ENCODE measurements at regions not wholly inside any gene's neighbourhood (a gene's known extent, or its start where the extent isn't known, plus 50 kb on each side); places are given as distances from the start of the nearest gene placed in this dataset.

DNA sequence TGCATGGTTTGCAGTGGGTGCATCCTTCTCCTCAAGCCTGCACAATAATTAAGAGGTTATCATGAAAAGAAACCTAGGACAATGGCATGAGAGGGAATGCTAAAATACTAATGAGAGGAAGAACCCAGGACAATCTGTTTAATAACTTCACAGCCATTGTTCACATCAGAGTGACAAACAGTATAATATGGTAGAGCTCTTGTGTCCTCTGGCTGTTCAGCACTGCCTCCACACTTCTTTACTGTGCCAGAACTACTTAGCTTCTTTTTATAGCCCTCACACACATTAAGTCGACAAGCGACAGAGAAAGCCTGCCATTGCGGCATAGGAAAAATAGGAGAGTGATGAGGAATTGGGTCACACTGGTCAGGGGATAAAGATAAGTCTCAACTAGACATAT lies 65.0 kb upstream of the MEIS2 start:
- DNase-seq (ENCODE audit: low read depth) = no peak
- H3K4me3 ChIP-seq (ENCODE audit: low read depth, low read length) = no peak overlapping the region

DNA sequence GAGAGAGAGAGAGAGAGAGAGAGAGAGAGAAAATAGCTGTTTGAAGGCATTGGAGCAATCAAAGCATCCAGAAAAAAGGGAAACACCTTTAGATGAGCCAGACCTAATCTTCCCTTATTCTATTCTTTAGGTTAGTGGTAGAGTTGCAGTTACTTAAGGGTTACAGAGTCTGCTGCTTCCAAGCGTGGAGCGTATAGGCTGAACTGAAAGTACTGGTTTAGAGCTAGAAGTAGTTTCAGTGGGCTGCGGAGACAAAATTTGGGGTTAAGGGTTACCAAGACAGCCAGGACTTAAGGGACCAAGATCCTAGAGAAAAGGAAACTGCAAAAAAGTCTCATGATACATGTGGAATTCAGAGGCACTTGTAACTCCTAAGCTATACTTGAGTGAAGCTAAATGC lies 66.1 kb upstream of the MEIS2 start:
- H3K4me3 ChIP-seq (ENCODE audit: low read depth, low read length) = no peak overlapping the region
- no peak for DNase-seq (ENCODE audit: low read depth)

DNA sequence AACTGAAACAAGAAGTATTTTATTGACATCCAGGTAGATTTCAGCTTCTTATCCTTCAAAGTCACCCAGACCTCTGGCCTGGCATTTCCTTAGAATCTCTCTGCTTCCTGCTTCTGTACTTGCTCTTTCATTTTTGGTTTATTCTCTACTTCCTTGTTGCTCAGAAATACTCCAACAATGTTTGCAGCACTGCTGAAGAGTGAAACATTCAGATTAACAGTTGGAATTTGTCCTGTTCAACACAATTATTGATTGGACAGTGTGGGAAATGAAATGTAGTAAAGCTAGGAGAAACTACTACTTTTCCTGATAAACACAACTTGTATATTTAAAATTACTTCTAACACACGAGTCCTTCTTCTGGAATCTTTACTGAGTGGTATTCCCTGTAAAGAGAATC lies 81.0 kb upstream of the MEIS2 start:
- DNase-seq (ENCODE audit: low read depth) = no peak
- no peak overlapping the region for H3K4me3 ChIP-seq (ENCODE audit: low read depth, low read length)

DNA sequence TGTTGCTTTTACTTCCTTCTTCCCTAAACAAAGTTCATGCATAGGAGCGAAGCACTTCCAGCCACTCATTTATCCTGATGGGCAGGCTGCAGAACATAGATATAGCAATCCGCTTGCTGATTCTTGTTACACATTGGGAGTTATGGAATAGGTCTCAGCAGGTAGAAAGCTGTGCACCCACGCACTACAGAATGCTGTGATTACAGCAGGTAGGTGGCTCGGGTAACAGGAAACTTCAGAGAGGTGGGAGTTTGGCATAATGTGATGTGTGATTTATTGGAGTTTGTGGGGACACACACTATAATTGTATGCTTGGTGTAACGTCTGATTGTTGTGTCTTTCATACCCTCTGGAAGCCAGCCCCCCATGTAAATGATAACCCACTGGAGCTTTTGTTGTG lies 99.2 kb upstream of the MEIS2 start:
- DNase-seq (ENCODE audit: low read depth) = no peak
- no peak overlapping the region for H3K4me3 ChIP-seq (ENCODE audit: low read depth, low read length)

DNA sequence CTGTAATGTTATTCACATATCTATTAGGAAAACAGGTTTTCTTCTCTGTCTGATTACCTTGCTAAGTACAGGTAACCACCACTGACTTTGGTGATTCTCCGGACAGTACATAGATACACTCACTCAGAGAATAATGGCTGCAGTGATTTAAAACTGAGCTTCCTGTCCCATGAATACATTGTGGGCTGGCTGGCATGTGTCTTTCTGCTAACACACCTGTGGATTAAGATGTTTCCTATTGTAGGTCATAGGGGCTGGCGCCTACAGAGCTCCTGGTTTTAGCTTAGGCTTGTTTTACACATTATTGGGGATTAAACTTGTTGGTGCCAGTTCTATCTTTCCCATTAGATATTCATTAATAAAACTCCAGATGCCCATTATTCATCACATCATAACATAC lies 102.7 kb upstream of the MEIS2 start:
- H3K4me3 ChIP-seq (ENCODE audit: low read depth, low read length) = no peak overlapping the region
- DNase-seq (ENCODE audit: low read depth) = no peak

DNA sequence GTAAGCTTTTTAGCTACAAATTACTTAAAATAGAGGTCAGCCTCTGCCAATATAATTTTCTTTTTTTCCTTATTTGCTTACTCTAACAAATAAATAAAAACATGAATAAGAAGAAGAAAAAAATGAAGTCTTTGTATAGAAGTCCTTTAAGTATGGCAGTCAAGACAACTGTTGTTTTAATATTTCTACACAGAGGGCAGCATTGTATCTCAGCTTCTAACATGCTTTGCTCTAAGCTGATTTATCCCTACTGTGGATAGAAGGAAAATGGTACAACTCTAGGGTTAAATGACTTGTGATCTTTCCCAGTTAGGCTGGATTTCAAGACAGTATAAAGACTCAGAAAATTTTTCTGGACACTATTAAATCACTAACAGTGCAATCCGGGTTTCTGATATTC lies 104.3 kb upstream of the MEIS2 start:
- H3K4me3 ChIP-seq (ENCODE audit: low read depth, low read length) = no peak overlapping the region
- no peak for DNase-seq (ENCODE audit: low read depth)

DNA sequence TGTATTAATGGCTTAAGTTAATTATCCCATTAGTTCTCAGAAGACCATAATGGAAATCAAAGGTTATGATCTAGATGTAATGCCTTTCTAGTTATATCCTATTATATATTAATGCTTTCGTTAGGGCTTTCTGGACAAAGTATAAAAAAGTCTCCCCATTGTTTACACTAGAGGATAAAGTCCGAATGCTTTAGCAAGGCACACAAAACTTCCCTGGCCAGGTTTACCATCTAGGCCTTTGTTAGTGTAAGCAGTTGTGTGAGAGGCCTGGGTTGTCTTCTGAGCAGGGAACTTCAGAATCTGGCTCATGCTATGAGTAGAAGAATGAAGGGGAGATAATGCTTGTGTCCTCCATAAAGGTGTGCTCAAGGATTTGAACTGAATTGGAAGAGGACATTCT lies 106.3 kb upstream of the MEIS2 start:
- no peak overlapping the region for H3K4me3 ChIP-seq (ENCODE audit: low read depth, low read length)
- DNase-seq (ENCODE audit: low read depth) = no peak

DNA sequence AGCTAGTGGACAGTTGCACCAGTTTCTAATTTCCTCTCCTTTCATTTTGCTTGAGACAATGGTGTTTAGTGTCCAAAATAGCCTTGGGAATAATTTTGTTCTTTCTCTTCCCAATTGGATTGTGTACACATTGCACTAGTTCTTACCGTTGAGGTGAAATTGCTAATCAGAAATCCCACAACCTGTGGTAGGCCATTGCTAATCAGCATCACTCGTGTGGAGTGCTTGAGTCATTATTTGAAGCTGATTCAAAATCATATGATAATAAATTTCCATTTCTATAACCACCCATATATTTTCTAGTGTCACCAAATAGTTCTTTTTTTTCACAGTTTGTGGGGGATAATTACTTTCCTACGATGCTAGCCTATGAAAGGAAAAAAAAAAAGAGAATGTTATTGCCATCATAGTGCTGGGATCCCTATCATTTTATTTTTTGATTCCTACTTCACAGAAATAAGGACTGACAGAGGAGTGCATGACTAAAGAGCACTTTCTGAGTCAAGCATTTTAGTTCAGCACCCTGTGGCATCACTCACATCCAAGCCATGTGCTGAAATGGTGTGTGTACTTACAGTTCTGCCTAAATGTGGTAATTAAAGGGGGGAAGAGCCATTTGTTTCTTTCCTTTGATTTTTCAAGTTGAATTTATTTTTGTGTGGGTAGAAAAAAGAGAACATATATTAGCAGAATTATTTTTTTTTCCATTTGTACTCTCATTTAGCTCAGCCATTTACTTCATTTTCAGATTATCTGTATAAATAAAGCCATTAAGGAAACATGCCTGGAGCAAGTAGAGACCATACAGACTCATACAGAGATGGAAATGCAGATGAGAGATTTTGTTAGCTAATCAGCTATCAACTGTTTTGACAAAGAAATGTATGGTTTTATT lies 108.0 kb upstream of the MEIS2 start:
- no peak for DNase-seq (ENCODE audit: low read depth)
- no peak overlapping the region for H3K4me3 ChIP-seq (ENCODE audit: low read depth, low read length)

DNA sequence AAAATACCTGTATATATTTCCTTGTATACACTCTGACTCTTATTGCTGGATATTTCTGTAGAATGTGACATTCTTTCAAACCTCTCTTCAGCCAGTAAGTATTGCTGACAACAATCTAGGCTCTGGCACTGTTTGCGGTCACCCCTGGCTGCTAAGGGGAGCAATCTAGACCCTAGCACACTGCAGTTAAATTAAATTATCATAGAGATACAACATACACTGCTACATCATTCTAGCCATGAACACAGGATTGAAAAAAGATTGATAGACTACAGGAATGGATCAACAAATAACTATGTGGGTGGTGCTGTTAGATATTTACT lies 108.7 kb upstream of the MEIS2 start:
- DNase-seq (ENCODE audit: low read depth) = no peak
- H3K4me3 ChIP-seq (ENCODE audit: low read depth, low read length) = no peak overlapping the region

DNA sequence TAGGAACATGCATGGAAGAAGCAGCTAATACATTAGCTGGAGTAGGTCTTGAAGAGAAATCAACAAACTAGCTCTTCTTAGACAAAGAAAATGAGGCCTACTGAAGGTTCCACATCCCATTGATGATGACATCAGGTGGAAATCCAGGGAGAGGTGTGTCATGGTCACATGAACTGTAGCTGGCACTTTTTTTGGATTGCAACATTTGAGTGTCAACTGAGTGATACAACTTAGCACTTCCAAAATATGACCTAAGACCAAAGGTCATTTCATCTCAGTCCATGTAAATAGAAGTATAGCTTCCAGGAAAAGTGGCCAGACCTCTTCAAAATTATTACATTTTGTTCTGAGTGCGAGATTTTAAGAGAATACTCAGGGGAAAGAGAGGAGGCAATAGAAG lies 117.2 kb upstream of the MEIS2 start:
- no peak overlapping the region for H3K4me3 ChIP-seq (ENCODE audit: low read depth, low read length)
- no peak for DNase-seq (ENCODE audit: low read depth)

DNA sequence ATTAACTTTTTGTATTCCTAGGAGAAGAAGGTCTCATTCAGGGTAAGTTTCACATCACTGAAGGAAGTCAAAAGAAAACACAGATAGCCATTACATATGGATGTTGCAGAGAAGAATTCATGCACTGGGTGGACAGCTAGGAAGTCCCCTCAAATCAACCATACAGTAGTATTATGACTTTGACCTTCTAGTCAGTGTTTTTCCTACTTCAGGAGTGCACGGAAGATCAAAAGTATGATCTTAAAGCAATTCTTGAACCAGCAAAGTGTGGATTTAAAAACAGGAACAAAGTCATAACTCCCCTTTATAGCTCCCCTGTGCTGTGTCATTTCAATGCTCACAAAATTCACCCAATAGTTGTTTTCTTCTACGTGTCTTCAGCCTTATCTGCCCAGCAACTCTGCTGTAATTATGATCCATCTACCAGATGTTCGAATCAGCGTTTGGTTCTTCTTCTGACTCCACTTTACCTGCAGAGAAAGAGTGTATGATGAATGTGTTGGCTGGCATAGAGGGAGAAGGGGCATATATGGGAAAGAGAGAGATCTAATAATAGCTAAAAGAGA lies 118.1 kb upstream of the MEIS2 start:
- DNase-seq (ENCODE audit: low read depth) = no peak
- H3K4me3 ChIP-seq (ENCODE audit: low read depth, low read length) = no peak overlapping the region

DNA sequence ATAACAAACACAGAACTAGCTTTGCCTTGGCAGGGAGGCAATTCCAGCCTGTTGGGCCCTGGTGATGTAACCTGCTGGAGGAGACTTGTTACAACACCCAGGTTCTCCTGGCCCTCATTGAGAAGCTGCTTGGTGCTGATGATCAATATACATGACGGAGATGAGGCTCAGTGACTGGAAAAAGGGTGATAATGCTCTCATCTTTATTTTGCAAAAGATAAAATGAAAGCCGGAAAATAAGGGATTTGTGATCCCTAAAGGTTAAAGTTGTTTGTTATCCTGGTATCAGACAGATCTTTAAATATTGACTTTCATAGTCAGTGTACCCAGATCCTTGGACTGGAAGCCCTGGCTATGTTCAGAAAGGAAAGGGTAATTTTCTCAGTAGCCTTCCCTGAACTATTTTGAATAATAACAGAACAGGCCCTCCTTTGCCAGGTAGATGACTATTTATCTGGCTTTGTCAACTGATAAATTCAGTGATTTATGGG lies 118.9 kb upstream of the MEIS2 start:
- H3K4me3 ChIP-seq (ENCODE audit: low read depth, low read length) = no peak overlapping the region
- no peak for DNase-seq (ENCODE audit: low read depth)

DNA sequence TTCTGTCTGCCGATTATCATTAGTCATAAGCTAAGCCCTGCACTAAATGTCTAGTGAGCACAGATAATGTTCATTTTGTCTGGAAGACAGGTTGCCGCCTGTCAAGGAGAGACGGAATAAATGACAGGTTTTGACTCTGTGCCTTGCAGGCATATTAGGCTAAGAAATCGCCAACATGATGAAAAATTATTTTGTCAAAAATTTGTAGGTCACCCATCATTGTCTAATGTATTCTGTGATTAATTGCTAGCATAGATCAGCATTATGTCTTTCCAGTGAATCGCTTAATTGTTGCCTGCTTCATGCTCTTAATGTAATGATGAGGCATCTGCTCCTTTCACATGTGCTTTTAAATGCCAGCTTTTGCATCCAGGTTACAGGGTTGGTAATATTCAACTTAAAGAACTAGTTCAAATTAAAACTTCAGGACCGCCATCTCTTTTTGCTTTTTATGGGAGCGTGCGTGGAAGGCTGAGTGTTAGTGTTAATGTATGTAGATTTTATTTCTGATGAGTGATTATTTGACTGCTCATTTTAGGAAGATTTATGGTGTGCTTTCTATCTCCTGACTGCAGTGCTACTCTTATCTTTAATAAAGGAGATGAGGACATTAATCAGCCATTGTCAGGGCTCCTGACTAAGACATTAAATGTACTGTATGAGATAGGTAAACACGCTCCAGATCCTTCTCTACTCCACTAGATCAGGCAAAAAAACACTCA lies 120.8 kb upstream of the MEIS2 start:
- no peak overlapping the region for H3K4me3 ChIP-seq (ENCODE audit: low read depth, low read length)
- DNase-seq (ENCODE audit: low read depth) = no peak

DNA sequence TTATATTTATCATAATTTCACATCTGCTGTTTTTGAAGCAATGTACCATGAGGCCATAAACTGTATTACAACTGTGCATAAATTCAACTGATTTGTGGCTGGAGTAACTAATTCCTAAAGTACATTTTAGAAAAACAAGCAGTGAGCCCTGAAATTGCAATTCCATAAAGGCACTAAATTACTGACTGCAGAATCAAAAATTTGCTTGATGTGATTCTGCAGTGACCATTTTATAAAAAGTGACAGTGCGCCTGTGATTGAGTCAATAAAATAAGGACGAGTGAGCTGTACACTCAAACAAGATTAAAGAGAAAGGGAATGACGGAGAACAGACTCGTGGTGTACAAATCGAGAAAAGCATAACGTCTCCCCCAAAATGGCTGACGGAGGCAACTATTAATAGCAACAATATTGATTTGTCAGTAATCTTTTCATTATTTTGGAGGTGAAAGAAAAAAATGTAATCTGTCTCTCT lies 121.4 kb upstream of the MEIS2 start:
- no peak overlapping the region for H3K4me3 ChIP-seq (ENCODE audit: low read depth, low read length)
- no peak for DNase-seq (ENCODE audit: low read depth)

DNA sequence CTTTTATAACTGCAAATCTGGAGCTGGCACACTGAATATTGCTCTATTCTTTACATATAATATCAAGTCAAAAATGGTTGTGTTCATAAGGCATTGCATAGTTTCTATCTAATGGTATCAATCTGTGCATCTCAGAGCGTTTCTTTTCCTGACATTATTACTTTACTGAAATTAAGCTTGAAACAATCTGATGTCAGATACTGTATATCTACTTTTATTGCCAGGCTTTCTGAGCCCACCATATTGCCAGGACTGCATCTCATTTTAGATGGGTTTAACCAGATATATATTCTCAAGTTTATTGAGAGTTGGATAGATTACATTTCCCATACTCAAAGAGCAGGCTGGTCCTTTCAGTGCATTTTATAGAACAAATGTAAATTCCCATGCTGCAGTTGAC lies 122.7 kb upstream of the MEIS2 start:
- H3K4me3 ChIP-seq (ENCODE audit: low read depth, low read length) = no peak overlapping the region
- DNase-seq (ENCODE audit: low read depth) = no peak

DNA sequence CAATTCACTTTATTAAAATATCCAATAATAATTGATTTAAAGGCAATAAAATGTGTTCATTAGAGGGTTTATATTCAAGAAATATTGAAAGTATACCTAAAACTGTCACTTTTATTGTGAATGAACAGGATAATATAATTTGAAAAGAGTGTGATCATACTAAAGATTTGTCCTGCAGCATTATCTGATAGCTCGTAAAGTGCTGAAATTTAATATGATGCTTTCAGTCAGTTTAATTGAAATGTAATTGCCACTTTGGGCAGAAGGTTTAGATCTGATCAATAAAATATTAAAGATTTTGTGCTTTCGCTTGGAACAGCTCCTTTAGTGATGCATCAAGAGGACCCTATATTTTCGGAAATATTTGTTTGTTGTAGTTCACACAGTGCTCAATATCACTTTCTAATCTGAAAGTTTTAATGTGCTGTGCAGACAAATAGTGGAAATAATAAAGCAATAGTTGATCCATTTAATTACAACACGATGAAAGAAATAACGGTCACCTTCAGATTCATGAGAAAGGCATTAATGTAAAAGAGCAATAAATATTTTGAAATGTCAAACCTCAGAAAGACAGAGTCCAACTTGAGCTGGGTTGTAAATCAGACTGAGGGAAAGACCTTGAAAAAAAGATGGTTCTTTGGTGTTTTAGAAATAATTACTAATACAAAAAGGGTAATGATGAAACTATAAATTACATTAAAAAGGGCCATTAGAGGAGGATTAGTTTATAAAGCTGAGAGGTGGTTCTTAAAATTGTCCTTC lies 129.7 kb upstream of the MEIS2 start:
- DNase-seq (ENCODE audit: low read depth) = no peak
- H3K4me3 ChIP-seq (ENCODE audit: low read depth, low read length) = no peak overlapping the region

DNA sequence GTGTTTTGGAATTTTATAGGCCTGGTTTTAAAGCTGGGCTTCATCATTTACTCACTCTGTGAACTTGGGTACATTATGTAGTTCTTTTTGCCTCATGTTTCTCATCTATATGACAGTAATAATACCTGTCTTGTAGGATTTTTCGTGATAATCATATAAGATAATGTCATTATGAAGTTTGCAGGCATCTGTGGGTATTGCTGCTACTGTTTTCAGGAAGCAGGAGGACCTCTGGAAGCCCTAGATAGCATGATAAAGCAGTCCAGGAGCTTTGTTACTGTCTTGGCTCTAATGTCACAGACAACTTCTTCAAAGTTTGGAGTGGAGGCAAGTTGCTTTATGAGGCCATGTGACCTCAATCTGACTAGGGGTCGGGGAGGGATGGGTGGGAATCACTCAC lies 145.0 kb upstream of the MEIS2 start:
- no peak for DNase-seq (ENCODE audit: low read depth)
- H3K4me3 ChIP-seq (ENCODE audit: low read depth, low read length) = no peak overlapping the region

DNA sequence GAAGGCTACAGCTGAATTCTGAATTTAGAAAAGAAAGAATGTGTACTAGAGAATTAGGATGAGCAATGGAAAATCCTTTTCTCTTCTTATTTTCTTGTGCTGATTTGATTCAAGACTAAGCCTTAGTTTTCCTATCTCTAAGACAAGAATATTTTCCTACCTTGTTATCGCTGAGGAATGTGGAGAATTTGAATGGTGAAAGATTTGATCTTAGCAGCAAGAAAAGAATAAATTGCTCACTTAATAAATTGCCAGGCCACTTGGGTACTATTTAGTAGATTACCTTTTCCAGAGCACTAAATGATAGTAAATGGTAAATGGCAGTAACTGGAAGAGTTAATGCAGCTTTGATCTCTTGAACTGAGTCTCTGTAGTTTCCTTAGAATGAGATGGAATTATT lies 145.7 kb upstream of the MEIS2 start:
- no peak for DNase-seq (ENCODE audit: low read depth)
- H3K4me3 ChIP-seq (ENCODE audit: low read depth, low read length) = no peak overlapping the region

DNA sequence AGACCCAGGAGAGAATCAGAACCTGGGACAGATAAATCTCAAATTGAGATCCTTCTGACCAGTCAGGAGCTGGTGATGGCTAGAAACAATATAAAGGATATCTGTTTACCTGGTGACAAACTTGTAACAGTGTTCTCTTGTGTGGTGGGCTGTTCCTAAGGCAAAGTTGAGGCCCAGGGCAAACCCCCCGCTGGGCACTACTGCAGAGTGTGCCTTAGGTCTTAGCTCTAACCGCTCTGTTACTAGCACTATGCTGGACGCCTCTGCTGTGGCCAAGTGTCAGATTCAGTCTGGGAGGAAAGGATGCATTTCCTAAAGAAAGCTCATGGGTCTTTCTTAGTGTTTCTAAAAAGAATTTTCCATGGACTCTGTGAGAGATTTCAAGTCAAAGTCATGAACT lies 146.5 kb upstream of the MEIS2 start:
- H3K4me3 ChIP-seq (ENCODE audit: low read depth, low read length) = no peak overlapping the region
- DNase-seq (ENCODE audit: low read depth) = no peak

DNA sequence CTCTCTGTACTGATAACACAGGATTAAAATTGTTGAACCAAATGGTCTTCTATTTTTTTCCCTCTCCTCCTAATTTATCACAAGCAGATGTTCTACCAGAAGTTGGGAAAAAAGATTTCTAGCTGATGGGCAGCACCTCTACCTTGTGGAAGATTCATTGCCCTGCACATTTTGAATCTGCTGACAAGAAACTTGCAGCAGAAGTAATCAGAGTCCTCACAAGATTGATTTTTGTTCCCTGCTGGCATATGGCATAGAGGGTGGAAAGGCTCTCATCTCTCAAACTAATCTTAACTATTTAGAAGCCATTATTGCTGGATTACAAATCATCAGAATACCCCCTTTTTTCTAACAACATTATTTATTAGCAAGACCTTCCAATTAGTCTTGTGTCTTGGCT lies 148.9 kb upstream of the MEIS2 start:
- DNase-seq (ENCODE audit: low read depth) = no peak
- H3K4me3 ChIP-seq (ENCODE audit: low read depth, low read length) = no peak overlapping the region
